A549 (cell line): ENCODE measurements at regions not wholly inside any gene's neighbourhood (a gene's known extent, or its start where the extent isn't known, plus 50 kb on each side); places are given as distances from the start of the nearest gene placed in this dataset.

Experiments
- ATAC-seq, 2 experiments: fragments of 200-7000 bp in 1 of 2; fragments of >200 bp in 1 of 2; cut with Nextera tagmentation in 1 of 2; cut with Tn5 transposase in 1 of 2; 3 replicates each; pipeline versions ENCODE4 v1.8.0 to v1.9.1; 2018 to 2020; ENCODE audit warnings: mild to moderate bottlenecking in 1 of 2, moderate library complexity in 1 of 2
- CTCF ChIA-PET: fragments of 300-600 bp; sonication (Branson Sonifier 250); formaldehyde crosslinking; extraction: SDS; loops from one replicate; lab custom pipeline; 2021; ENCODE audit warnings: antibody characterized with exemption, inconsistent platforms; lab: Yijun Ruan, JAX
- POLR2A ChIA-PET: fragments of 350-600 bp; formaldehyde crosslinking; extraction: SDS; loops from one replicate; lab custom pipeline; 2021; ENCODE audit warnings: antibody characterized with exemption, inconsistent platforms; lab: Yijun Ruan, JAX
- DNase-seq, 2 experiments: peaks; one replicate each; pipeline versions ENCODE4 v3.0.0 to v3.0.0-alpha.2; 2011 to 2016; ENCODE audit warnings: low read depth in 1 of 2, low spot score in 1 of 2
- FAIRE-seq: peaks from 2 replicates; lab custom pipeline; 2011; peaks lifted over from hg19 to GRCh38; lab: Jason Lieb, UNC
- H3K27ac ChIP-seq, 2 experiments: fragments of >200 bp; sonication (Bioruptor Twin); formaldehyde crosslinking; 3 replicates each; pipeline ENCODE4 v1.5.1; 2016 to 2017
- H3K4me1 ChIP-seq: fragments of >200 bp; sonication (Bioruptor Twin); formaldehyde crosslinking; 3 replicates; pipeline ENCODE4 v1.6.1; 2016
- H3K4me2 ChIP-seq: fragments of >200 bp; sonication (Bioruptor Twin); formaldehyde crosslinking; 3 replicates; pipeline ENCODE4 v1.6.1; 2016
- H3K4me3 ChIP-seq: fragments of >200 bp; sonication (Bioruptor Twin); formaldehyde crosslinking; 3 replicates; pipeline ENCODE4 v1.5.1; 2016
- H3K9me3 ChIP-seq: fragments of >200 bp; sonication (Bioruptor Twin); formaldehyde crosslinking; 3 replicates; pipeline ENCODE4 v1.6.1; 2016
- BHLHE40 ChIP-seq: IDR thresholded peaks from 2 replicates; pipeline ENCODE4 v1.6.1; 2012; ENCODE audit warnings: low read depth, low read length, inconsistent platforms
- CEBPB ChIP-seq, 2 experiments: fragments of >200 bp in 1 of 2; sonication (Bioruptor Twin) in 1 of 2; formaldehyde crosslinking in 1 of 2; IDR thresholded peaks; 2 replicates each; pipeline ENCODE4 v1.6.1; 2012 to 2016
- CTCF ChIP-seq: fragments of >200 bp; sonication (Bioruptor Twin); formaldehyde crosslinking; IDR thresholded peaks from 3 replicates; pipeline ENCODE4 v1.5.1; 2016
- EHF ChIP-seq: fragments of 250-450 bp; sonication (Bioruptor Pico); IDR thresholded peaks from 2 replicates; pipeline ENCODE4 v1.5.0; 2020; ENCODE audit warnings: mild to moderate bottlenecking
- EP300 ChIP-seq, 2 experiments: fragments of >200 bp; sonication (Bioruptor Twin); formaldehyde crosslinking; IDR thresholded peaks; 2 replicates in 1 of 2; 3 replicates in 1 of 2; pipeline ENCODE4 v1.6.1; 2016 to 2017
- ESRRA ChIP-seq: fragments of 150-350 bp; IDR thresholded peaks from 2 replicates; pipeline ENCODE4 v1.6.1; 2014; ENCODE audit warnings: mild to moderate bottlenecking, low read length, borderline replicate concordance
- HEYL ChIP-seq: fragments of 250-450 bp; sonication (Bioruptor Pico); IDR thresholded peaks from 2 replicates; pipeline ENCODE4 v1.8.0; 2021; ENCODE audit warnings: mild to moderate bottlenecking, moderate library complexity
- HMGXB4 ChIP-seq: fragments of 250-450 bp; sonication (Bioruptor Pico); IDR thresholded peaks from 2 replicates; pipeline ENCODE4 v1.5.0; 2021; ENCODE audit warnings: mild to moderate bottlenecking, moderate library complexity, borderline replicate concordance
- HOXA7 ChIP-seq: fragments of 250-450 bp; sonication (Bioruptor Pico); IDR thresholded peaks from 2 replicates; pipeline ENCODE4 v1.5.0; 2020; ENCODE audit warnings: mild to moderate bottlenecking, moderate library complexity
- HOXB5 ChIP-seq: fragments of 250-450 bp; sonication (Bioruptor Pico); IDR thresholded peaks from 2 replicates; pipeline ENCODE4 v1.5.0; 2020; ENCODE audit warnings: mild to moderate bottlenecking, moderate library complexity
- KDM1A ChIP-seq: fragments of 200-600 bp; sonication (generic); IDR thresholded peaks from 2 replicates; pipeline ENCODE4 v1.6.1; 2016; ENCODE audit warnings: low read depth, mild to moderate bottlenecking
- MAFK ChIP-seq: fragments of 450-650 bp; IDR thresholded peaks from 2 replicates; pipeline ENCODE4 v1.6.1; 2014; ENCODE audit not compliant: partially characterized antibody
- MAZ ChIP-seq: fragments of 150-350 bp; IDR thresholded peaks from 2 replicates; pipeline ENCODE4 v1.6.1; 2014; ENCODE audit warnings: antibody characterized with exemption, low read depth, low read length, borderline replicate concordance
- MYC ChIP-seq: IDR thresholded peaks from 2 replicates; pipeline ENCODE4 v1.6.1; 2012; ENCODE audit warnings: mild to moderate bottlenecking, inconsistent platforms, low read length, improper control_type of control experiment, borderline replicate concordance
- POLR2A ChIP-seq: IDR thresholded peaks from 2 replicates; pipeline ENCODE4 v1.6.1; 2012; ENCODE audit warnings: mild to moderate bottlenecking, low read length
- POLR2AphosphoS2 ChIP-seq: conservative IDR thresholded peaks from 2 replicates; pipeline ENCODE4 v1.6.1; 2012; ENCODE audit warnings: low read length, improper control_type of control experiment, inconsistent platforms
- SMC3 ChIP-seq: fragments of >200 bp; sonication (Bioruptor Twin); formaldehyde crosslinking; IDR thresholded peaks from 3 replicates; pipeline ENCODE4 v1.6.1; 2018; ENCODE audit warnings: inconsistent platforms
- TFCP2L1 ChIP-seq: fragments of 250-450 bp; sonication (Bioruptor Pico); IDR thresholded peaks from 2 replicates; pipeline ENCODE4 v1.5.0; 2021; ENCODE audit warnings: mild to moderate bottlenecking
- ZC3H11A ChIP-seq: fragments of 450-650 bp; IDR thresholded peaks from 2 replicates; pipeline ENCODE4 v1.6.1; 2014; ENCODE audit warnings: antibody characterized with exemption, mild to moderate bottlenecking
- ZFP36 ChIP-seq: fragments of 450-650 bp; IDR thresholded peaks from 2 replicates; pipeline ENCODE4 v1.6.1; 2014; ENCODE audit warnings: borderline replicate concordance; ENCODE audit not compliant: partially characterized antibody
- ZSCAN20 ChIP-seq: fragments of 250-450 bp; sonication (Bioruptor Pico); IDR thresholded peaks from 2 replicates; pipeline ENCODE4 v1.8.0; 2022; ENCODE audit warnings: mild to moderate bottlenecking, moderate library complexity
- WGBS: methylation state at CpG from one replicate; pipeline ENCODE4 v1.1.6; 2017; ENCODE audit errors: missing lambda C conversion rate; 5-methylcytosine and 5-hydroxymethylcytosine counted together

- Histone ChIP-seq H3K9me3 (no peaks in the 10 kb centered on the region), H3K4me3 (no peak overlapping the region), H3K4me2 (no peak overlapping the region), H3K27ac (no peak overlapping the region), H3K4me1 (no peaks in the 10 kb centered on the region)
- POLR2A ChIA-PET, result no interaction called here
- CTCF ChIA-PET, result interaction anchor here (1.9 kb wide), 1 partner anchor 10 kb away, joined by 8 read pairs; no protein-coding TSS in a partner anchor
- FAIRE-seq (no peak), ATAC-seq (no peak), DNase-seq (no peak)
- TF ChIP-seq POLR2A (no peak), ZFP36 (no peak)
- WGBS, result 24% methylated on average over 7 of the region's 7 CpGs
These were observed 253.9 kb downstream of the OTUD1 start for GRCh38 chr10:23692736-23693135.

- ChIA-PET POLR2A (no interaction called here), CTCF (interaction anchor here (0.6 to 1.4 kb wide), 2 partner anchors 51 to 535 kb away, joined by 5 to 7 read pairs; no protein-coding TSS in a partner anchor)
- H3K4me2 ChIP-seq, result no peak overlapping the region
- no peak for FAIRE-seq
- H3K9me3 ChIP-seq, result no peaks in the 10 kb centered on the region
- peak in 1 of 2 experiments; percentile 69; a peak in 3 of 6 replicates for ATAC-seq
- DNase-seq, result peak in 1 of 2 experiments; percentile 29
- H3K4me3 ChIP-seq, result no peak overlapping the region
- H3K4me1 ChIP-seq, result no peaks in the 10 kb centered on the region
- no peak overlapping the region for H3K27ac ChIP-seq
- WGBS, result 19% methylated on average over 20 of the region's 23 CpGs
- TF ChIP-seq HOXA7 (CRISPR knock-in tag), result no peak
- TF ChIP-seq MAFK, result no peak
- TF ChIP-seq MYC, result no peak
- no peak for TF ChIP-seq MAZ
- TF ChIP-seq HOXB5 (CRISPR knock-in tag), result no peak
- no peak for TF ChIP-seq ZFP36
- no peak for TF ChIP-seq CEBPB (IDR thresholded peaks at IDR 0.05)
- TF ChIP-seq BHLHE40, result no peak
These were observed 254.6 kb downstream of the OTUD1 start for GRCh38 chr10:23693501-23693901.

- Histone ChIP-seq H3K27ac (no peak overlapping the region), H3K9me3 (no peaks in the 10 kb centered on the region), H3K4me2 (no peak overlapping the region), H3K4me1 (no peaks in the 10 kb centered on the region), H3K4me3 (no peak overlapping the region)
- DNase-seq, result no peak
- no peak for FAIRE-seq
- WGBS, result 28% methylated on average over 18 of the region's 18 CpGs
- CTCF ChIA-PET, result interaction anchor here (0.6 to 1.4 kb wide), 2 partner anchors 51 to 536 kb away, joined by 5 to 7 read pairs; no protein-coding TSS in a partner anchor
- POLR2A ChIA-PET, result no interaction called here
- ATAC-seq, result peak in 1 of 2 experiments; percentile 33; a peak in 2 of 6 replicates
- no peak for TF ChIP-seq HEYL (CRISPR knock-in tag)
- TF ChIP-seq POLR2AphosphoS2, result no peak
- TF ChIP-seq EP300 (IDR thresholded peaks at IDR 0.05), result no peak
- no peak for TF ChIP-seq ZSCAN20
- TF ChIP-seq ESRRA, result no peak
- no peak for TF ChIP-seq EHF (CRISPR knock-in tag)
- no peak for TF ChIP-seq KDM1A
- TF ChIP-seq BHLHE40, result no peak
- no peak for TF ChIP-seq HMGXB4
- TF ChIP-seq TFCP2L1, result no peak
- TF ChIP-seq CTCF, result no peak
- no peak for TF ChIP-seq SMC3
- TF ChIP-seq ZC3H11A, result no peak
- TF ChIP-seq MAZ, result no peak
These were observed 255.1 kb downstream of the OTUD1 start for GRCh38 chr10:23693925-23694324.
